Esophagus squamous epithelium (tissue), 5 donors: ENCODE measurements at regions not wholly inside any gene's neighbourhood (a gene's known extent, or its start where the extent isn't known, plus 50 kb on each side); places are given as distances from the start of the nearest gene placed in this dataset.
"Not testable (repeated sequence)": the region's sequence is repeated elsewhere in the genome, so short reads cannot be mapped to it uniquely, and the experiment has no call there.

Experiments
- DNase-seq: peaks from one replicate; lab custom pipeline; 2025; lab: John Stamatoyannopoulos, UW
- H3K27ac ChIP-seq, 4 donors: fragments of 200-600 bp; sonication (generic); one replicate each; pipeline ENCODE4 v1.5.1; 2016 to 2019; ENCODE audit warnings: mild to moderate bottlenecking in 1 of 4
- H3K27me3 ChIP-seq, 4 donors: fragments of 200-600 bp; sonication (generic); 1 replicate in 3 of 4; 2 replicates in 1 of 4; pipeline versions ENCODE4 v1.5.1 to v1.6.0; 2017 to 2021; ENCODE audit warnings: antibody characterized with exemption in 1 of 4
- H3K36me3 ChIP-seq, 3 donors: fragments of 200-600 bp; sonication (generic); one replicate each; pipeline ENCODE4 v1.5.1; 2016 to 2019
- H3K4me1 ChIP-seq, 3 donors: fragments of 200-600 bp; sonication (generic); one replicate each; pipeline ENCODE4 v1.5.1; 2017 to 2019
- H3K4me3 ChIP-seq, 4 donors: fragments of 200-600 bp; sonication (generic); 1 replicate in 3 of 4; 2 replicates in 1 of 4; pipeline ENCODE4 v1.5.1; 2016 to 2019; ENCODE audit warnings: mild to moderate bottlenecking in 2 of 4, moderate library complexity in 1 of 4
- H3K9me3 ChIP-seq, 3 donors: fragments of 200-600 bp; sonication (generic); one replicate each; pipeline ENCODE4 v1.5.1; 2016 to 2019
- POLR2A ChIP-seq, 4 donors: fragments of 450-650 bp; IDR thresholded peaks; one replicate each; pipeline ENCODE4 v1.6.1; 2017; ENCODE audit warnings: antibody characterized with exemption in 4 of 4, mild to moderate bottlenecking in 4 of 4, moderate library complexity in 3 of 4
- WGBS, 2 donors: methylation state at CpG; one replicate each; pipeline ENCODE4 v1.1.5; 2018; 5-methylcytosine and 5-hydroxymethylcytosine counted together
- intact Hi-C: fragments of 100-400 bp; cut with DNase I; formaldehyde crosslinking; loops from one replicate; pipeline ENCODE4 v1.15.0; 2022
- TF ChIP-seq, protein P1 (sequence below), 6 experiments: fragments of 450-650 bp in 4 of 6; fragments of 200-600 bp in 2 of 6; sonication (generic) in 2 of 6; IDR thresholded peaks; one replicate each; pipeline ENCODE4 v1.5.1; 2016 to 2019; ENCODE audit warnings: antibody characterized with exemption in 6 of 6, mild to moderate bottlenecking in 4 of 6, moderate library complexity in 4 of 6
- donor health status: DM: yes; HTN: yes; CAD: no.

DNA sequence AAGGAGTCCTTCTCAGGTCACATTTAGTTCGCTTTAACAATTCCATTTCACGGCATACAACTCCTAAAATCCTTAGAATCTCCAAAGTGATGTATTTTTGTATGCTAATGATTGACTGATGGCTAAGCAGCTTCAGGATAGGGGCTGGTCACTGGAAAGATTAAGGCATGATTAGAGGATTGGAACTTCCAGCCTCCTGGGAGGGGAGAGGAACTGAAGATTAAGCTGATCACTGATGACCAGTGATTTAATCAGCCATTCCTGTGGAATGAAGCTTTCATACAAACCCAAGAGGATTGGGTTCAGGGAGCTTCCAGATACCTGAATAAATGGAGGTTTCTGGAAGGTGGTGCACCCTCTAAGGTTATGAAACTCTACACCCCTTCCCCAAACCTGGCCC lies 123.9 kb upstream of the CDK13 start:
- DNase-seq = no peak
- Histone ChIP-seq H3K4me3 (no peak overlapping the region), H3K9me3 (no peaks in the 10 kb centered on the region), H3K36me3 (no peaks in the 10 kb centered on the region), H3K27ac (no peak overlapping the region), H3K4me1 (no peaks in the 10 kb centered on the region), H3K27me3 (peaks cover 0 to 21% (median 0%) of the 10 kb centered on the region in 4 donors)
- 67 to 100% methylated on average over 2 of the region's 2 CpGs for WGBS, 2 donors
- TF ChIP-seq POLR2A (IDR thresholded peaks at IDR 0.05) = no peak
- TF ChIP-seq, protein P1, sequence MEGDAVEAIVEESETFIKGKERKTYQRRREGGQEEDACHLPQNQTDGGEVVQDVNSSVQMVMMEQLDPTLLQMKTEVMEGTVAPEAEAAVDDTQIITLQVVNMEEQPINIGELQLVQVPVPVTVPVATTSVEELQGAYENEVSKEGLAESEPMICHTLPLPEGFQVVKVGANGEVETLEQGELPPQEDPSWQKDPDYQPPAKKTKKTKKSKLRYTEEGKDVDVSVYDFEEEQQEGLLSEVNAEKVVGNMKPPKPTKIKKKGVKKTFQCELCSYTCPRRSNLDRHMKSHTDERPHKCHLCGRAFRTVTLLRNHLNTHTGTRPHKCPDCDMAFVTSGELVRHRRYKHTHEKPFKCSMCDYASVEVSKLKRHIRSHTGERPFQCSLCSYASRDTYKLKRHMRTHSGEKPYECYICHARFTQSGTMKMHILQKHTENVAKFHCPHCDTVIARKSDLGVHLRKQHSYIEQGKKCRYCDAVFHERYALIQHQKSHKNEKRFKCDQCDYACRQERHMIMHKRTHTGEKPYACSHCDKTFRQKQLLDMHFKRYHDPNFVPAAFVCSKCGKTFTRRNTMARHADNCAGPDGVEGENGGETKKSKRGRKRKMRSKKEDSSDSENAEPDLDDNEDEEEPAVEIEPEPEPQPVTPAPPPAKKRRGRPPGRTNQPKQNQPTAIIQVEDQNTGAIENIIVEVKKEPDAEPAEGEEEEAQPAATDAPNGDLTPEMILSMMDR (IDR thresholded peaks at IDR 0.05) = no peak
- intact Hi-C loops = no loop called here

DNA sequence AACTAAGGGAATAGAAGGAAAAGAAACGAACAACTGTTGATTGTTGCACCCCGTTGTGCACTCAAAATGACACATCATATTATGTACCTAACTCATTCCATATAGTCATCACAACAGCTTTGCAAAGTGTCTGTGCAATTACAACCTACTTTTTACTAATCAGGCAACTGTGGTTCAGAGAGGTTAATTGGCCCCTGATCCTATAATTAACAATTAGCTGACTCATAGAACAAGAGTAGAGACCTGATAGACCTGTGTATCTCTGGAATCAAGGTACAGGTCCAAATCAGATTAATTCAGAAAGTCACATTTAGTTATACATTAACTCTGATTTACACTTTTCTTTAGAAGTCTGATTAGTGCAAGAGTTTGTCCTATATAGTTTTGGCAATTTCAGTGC lies 122.5 kb upstream of the CDK13 start:
- Histone ChIP-seq H3K27ac (no peak overlapping the region), H3K27me3 (peaks cover 0 to 34% (median 2%) of the 10 kb centered on the region in 4 donors), H3K4me1 (no peaks in the 10 kb centered on the region), H3K4me3 (no peak overlapping the region), H3K36me3 (no peaks in the 10 kb centered on the region), H3K9me3 (no peaks in the 10 kb centered on the region)
- WGBS, 2 donors = 69 to 80% methylated on average over 2 of the region's 2 CpGs
- TF ChIP-seq, protein P1 (IDR thresholded peaks at IDR 0.05) = no peak
- TF ChIP-seq POLR2A (IDR thresholded peaks at IDR 0.05) = no peak
- intact Hi-C loops = no loop called here
- DNase-seq = no peak

DNA sequence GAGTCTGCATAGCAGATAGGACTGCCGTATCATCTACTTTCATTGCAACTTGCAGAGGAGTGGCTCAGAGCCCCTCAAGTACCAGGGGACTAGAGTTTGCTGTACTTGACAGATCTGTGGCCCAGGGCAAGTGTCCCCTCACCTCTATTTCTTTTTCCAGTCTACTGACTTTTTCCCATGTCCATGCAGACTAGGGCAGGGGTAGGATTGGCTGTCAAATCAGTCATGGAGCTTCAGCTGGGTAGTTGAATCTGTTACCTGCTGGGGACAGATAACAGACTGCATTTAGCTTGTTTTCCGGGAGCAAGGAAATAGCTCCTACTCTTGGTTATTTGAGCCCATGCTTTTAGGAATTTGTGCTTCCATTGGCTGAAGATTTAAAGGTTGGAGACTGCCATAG lies 121.0 kb upstream of the CDK13 start:
- Histone ChIP-seq H3K9me3 (no peaks in the 10 kb centered on the region), H3K4me3 (no peak overlapping the region), H3K36me3 (no peaks in the 10 kb centered on the region), H3K27ac (no peak overlapping the region), H3K27me3 (peaks cover 0 to 43% (median 2%) of the 10 kb centered on the region in 4 donors), H3K4me1 (peaks cover 0 to 12% (median 6%) of the 10 kb centered on the region in 3 donors)
- DNase-seq = no peak
- 87 to 91% methylated on average over 2 of the region's 2 CpGs for WGBS, 2 donors
- intact Hi-C loops = no loop called here
- TF ChIP-seq, protein P1 (IDR thresholded peaks at IDR 0.05) = no peak
- TF ChIP-seq POLR2A (IDR thresholded peaks at IDR 0.05) = no peak

DNA sequence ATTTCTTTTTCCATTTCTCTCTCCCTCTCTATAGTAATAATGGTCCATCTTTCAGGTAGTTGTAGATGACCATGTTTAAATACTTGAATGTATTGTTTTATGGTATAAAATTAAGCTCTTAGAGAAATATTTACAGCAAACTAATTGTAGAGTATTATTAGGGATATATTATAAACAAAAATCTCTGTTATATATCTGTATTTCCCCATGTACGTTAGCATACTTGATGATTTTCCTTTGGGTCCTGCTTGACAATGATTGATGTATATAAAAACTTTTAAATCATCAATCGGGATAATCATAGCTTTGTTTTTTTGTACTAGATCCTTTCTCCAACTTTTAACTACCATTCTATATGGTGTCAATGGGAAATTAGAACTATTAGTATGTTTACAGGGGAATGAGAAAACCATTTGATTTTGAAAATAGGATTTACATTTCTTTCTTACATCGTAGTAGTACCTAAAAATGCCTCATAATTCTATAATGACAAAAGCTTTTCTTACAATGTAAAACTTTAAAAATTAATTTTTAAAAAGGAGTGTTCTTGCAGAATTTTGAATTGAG lies 117.5 kb upstream of the CDK13 start:
- no peak for DNase-seq
- Histone ChIP-seq H3K4me1 (peaks cover 0 to 13% (median 7%) of the 10 kb centered on the region in 3 donors), H3K4me3 (peak overlapping the region in 3 of 4 donors; percentile 35 to 72 (median 52)), H3K36me3 (no peaks in the 10 kb centered on the region), H3K9me3 (no peaks in the 10 kb centered on the region), H3K27ac (no peak overlapping the region), H3K27me3 (peaks cover 0 to 46% (median 2%) of the 10 kb centered on the region in 4 donors)
- intact Hi-C loops = no loop called here
- TF ChIP-seq, protein P1 (IDR thresholded peaks at IDR 0.05) = no peak
- no peak for TF ChIP-seq POLR2A (IDR thresholded peaks at IDR 0.05)
- 57 to 66% methylated on average over 3 of the region's 3 CpGs for WGBS, 2 donors

DNA sequence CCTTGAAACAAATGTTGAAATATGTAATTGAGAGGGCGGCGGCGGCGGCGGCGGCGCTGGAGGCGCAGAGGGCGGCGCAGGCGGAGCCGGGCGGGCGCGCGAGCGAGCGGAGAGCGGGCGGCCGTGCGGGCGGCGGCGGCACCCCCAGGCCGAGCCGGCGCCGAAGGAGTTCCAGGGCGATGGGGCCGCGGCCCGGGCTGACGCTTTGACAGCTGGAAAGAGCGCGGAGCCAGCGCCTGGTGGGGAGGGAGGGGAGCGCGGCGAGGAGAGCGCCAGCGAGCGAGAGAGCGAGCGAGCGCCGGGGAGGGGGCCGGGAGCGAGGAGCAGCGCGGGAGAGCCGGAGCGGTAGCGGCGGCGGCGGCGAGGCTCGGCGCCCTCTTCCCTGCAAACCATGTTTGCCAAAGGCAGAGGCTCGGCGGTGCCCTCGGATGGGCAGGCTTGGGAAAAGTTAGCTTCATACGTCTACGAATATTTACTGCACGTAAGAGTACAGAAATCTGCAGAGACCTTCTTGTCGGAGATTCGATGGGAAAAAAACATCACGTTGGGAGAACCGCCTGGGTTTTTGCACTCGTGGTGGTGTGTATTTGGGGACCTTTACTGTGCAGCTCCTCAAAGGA lies 116.8 kb upstream of the CDK13 start:
- H3K9me3 ChIP-seq, intact Hi-C loops, H3K36me3 ChIP-seq, H3K27ac ChIP-seq, DNase-seq: not testable (repeated sequence)
- peaks cover 0 to 46% (median 2%) of the 10 kb centered on the region in 4 donors for H3K27me3 ChIP-seq
- 0% methylated on average over 29 to 41 of the region's 71 CpGs for WGBS, 2 donors
- peak overlapping the region; percentile 35 to 72 (median 44) for H3K4me3 ChIP-seq
- TF ChIP-seq, protein P1 (IDR thresholded peaks at IDR 0.05) = peak in 1 of 6 experiments; percentile 36
- H3K4me1 ChIP-seq = peaks cover 0 to 13% (median 7%) of the 10 kb centered on the region in 3 donors

DNA sequence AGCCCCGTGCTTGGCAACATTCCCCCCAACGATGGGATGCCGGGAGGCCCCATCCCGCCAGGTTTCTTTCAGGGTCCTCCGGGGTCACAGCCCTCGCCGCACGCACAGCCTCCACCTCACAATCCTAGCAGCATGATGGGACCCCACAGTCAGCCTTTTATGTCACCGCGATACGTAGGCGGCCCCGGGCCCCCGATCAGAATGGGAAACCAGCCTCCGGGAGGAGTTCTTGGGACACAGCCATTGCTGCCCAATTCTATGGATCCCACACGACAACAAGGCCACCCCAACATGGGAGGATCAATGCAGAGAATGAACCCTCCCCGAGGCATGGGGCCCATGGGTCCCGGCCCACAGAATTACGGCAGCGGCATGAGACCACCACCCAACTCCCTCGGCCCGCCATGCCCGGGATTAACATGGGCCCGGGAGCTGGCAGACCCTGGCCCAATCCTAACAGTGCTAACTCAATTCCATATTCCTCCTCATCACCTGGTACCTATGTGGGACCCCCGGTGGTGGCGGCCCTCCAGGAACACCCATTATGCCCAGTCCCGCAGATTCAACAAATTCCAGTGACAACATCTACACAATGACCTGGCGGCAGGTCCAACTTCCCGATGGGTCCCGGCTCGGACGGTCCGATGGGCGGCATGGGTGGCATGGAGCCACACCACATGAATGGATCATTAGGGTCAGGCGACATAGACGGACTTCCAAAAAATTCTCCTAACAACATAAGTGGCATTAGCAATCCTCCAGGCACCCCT lies 116.0 kb upstream of the CDK13 start:
- intact Hi-C loops, DNase-seq: not testable (repeated sequence)

More for the DNA sequence above, 116.0 kb upstream of the CDK13 start:
- 43 to 48% methylated on average over 11 to 12 of the region's 36 CpGs for WGBS, 2 donors
- Histone ChIP-seq H3K4me3 (peak overlapping the region; percentile 35 to 72 (median 44)), H3K4me1 (peaks cover 0 to 13% (median 7%) of the 10 kb centered on the region in 3 donors), H3K27me3 (peaks cover 0 to 39% (median 2%) of the 10 kb centered on the region in 4 donors)
- H3K27ac ChIP-seq, H3K36me3 ChIP-seq, H3K9me3 ChIP-seq: not testable (repeated sequence)
